RWPE1 (cell line): ENCODE measurements at regions not wholly inside any gene's neighbourhood (a gene's known extent, or its start where the extent isn't known, plus 50 kb on each side); places are given as distances from the start of the nearest gene placed in this dataset.

Experiments
- CTCF ChIA-PET: fragments of 350-600 bp; sonication (Branson Sonifier 250); formaldehyde crosslinking; extraction: SDS; loops from one replicate; lab custom pipeline; 2021; lab: Yijun Ruan, JAX
- POLR2A ChIA-PET: fragments of 400-600 bp; formaldehyde crosslinking; extraction: SDS; loops from one replicate; lab custom pipeline; 2020; ENCODE audit warnings: antibody characterized with exemption; ENCODE audit not compliant: low non-redundant PET; lab: Yijun Ruan, JAX
- DNase-seq: peaks from one replicate; pipeline ENCODE4 v3.0.0; 2012; ENCODE audit warnings: low spot score
- H3K27ac ChIP-seq: fragments of 450-650 bp; 2 replicates; pipeline ENCODE4 v1.5.1; 2017
- TF ChIP-seq, protein P1 (sequence below): fragments of 450-650 bp; conservative IDR thresholded peaks from 2 replicates; pipeline ENCODE4 v1.5.1; 2017; ENCODE audit warnings: low read depth, mild to moderate bottlenecking

DNA sequence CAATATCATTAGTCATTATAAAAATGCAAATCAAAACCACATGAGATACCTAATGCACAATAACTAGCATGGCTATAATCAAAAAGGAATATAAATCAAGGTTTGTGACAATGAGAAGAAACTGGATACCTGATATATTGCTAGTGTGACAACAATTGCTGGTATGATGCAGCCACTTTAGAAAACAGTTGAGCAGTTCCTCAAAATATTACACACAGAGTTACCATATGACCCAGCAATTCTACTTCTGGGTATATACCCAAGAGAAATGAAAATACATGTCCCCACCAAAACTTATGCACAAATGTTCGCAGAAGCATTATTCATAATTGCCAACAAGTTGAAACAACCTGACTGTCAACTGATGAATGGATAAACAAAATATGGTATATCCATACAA is 339.7 kb upstream of the POU5F2 start:
- no peak for DNase-seq
- CTCF ChIA-PET, result interaction anchor here (0.5 kb wide), 1 partner anchor 178 kb away, joined by 3 read pairs; no protein-coding TSS in a partner anchor
- POLR2A ChIA-PET, result no interaction called here
- no peak overlapping the region for H3K27ac ChIP-seq
- TF ChIP-seq, protein P1, sequence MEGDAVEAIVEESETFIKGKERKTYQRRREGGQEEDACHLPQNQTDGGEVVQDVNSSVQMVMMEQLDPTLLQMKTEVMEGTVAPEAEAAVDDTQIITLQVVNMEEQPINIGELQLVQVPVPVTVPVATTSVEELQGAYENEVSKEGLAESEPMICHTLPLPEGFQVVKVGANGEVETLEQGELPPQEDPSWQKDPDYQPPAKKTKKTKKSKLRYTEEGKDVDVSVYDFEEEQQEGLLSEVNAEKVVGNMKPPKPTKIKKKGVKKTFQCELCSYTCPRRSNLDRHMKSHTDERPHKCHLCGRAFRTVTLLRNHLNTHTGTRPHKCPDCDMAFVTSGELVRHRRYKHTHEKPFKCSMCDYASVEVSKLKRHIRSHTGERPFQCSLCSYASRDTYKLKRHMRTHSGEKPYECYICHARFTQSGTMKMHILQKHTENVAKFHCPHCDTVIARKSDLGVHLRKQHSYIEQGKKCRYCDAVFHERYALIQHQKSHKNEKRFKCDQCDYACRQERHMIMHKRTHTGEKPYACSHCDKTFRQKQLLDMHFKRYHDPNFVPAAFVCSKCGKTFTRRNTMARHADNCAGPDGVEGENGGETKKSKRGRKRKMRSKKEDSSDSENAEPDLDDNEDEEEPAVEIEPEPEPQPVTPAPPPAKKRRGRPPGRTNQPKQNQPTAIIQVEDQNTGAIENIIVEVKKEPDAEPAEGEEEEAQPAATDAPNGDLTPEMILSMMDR, result no peak

DNA sequence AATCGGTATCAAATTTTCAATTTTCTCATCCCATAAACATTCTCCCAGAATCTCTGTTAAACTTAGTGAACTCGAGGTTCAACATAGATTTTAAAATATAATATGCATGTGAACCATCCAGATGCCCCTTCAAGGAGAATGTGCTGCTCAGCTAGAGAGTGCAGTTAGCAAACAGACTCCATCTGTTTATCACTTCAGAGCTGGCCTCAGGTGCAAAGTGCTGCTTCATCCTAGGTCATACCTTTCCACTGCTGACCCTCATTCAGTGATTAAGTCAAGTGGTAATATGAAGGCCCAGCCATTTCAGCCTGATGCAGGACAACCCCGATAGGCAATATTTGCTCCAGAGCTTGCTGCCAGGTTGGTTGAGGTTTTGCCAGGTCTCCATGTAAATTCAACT is 339.0 kb upstream of the POU5F2 start:
- ChIA-PET POLR2A (no interaction called here), CTCF (no interaction called here)
- DNase-seq, result no peak
- TF ChIP-seq, protein P1, result no peak
- H3K27ac ChIP-seq, result no peak overlapping the region

DNA sequence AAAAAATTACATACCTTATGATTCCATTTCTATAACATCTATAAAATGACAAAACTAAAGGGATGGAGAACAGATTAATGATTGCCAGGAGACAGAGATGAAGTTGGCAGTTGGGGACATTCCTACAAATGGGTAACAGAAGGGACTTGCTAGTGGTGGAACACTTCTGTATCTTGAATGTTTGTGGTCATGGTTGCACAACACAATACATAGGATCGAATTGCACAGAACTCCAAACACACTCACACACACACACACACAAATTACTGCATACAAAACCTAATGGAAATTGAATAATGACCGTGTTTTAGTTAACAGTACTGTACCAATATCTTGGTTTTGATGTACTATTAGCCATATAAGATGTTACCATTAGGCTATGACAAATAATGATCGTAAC is 330.7 kb upstream of the POU5F2 start:
- no peak overlapping the region for H3K27ac ChIP-seq
- TF ChIP-seq, protein P1, result no peak
- no peak for DNase-seq
- ChIA-PET POLR2A (no interaction called here), CTCF (no interaction called here)

DNA sequence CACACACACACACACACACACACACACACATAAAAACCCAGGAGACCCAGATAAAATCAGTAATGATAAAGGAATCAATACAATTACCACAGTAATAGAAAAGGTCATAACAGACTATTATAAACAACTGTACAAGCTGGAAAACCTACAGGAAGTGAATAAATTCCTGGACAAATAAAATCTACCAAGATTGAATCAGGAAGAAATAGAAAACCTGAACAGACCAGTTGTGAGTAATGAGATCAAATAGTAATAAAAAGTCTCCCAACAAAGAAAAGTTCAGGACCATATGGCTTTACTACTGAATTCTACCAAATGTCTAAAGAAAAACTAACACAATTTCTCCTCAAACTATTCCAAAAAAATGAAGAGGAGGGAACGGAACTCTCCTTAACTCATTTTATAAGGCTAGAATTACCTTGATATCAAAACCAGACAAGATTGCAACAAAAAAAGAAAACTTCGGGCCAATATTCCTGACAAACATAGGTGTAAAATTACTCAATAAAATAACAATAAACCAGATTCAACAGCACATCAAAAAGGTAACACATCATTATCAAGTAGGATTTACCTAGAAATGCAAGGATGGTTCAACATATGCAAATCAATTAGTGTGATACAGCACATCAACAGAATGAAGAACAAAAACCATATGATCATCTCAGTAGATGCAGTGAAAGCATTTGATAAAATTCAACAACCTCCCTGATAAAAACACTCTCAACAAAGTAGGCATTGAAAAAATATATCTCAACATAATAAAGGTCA is 325.2 kb upstream of the POU5F2 start:
- TF ChIP-seq, protein P1, result no peak
- ChIA-PET CTCF (interaction anchor here (0.6 to 0.7 kb wide), 2 partner anchors 16 to 385 kb away, joined by 3 read pairs; no protein-coding TSS in a partner anchor), POLR2A (no interaction called here)
- H3K27ac ChIP-seq, result no peak overlapping the region
- DNase-seq, result no peak

DNA sequence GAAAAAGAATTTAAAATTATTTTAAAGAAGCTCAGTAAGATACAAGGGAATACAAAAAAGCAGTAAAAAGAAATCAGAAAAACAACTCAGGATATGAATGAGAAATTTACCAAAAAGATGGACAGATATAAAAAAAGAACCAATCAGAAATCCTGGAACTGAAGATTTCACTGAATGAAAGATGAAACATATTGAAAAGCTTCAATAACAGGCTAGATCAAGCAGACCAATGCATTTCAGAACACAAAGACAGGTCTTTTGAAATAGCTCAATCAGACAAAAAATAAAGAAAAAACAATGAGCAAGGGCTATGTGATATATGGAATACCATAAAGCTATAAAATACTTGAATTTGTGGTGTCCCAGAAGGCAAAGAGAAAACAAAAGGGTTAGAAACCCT is 322.6 kb upstream of the POU5F2 start:
- CTCF ChIA-PET, result no interaction called here
- DNase-seq, result no peak
- H3K27ac ChIP-seq, result no peak overlapping the region
- TF ChIP-seq, protein P1, result no peak
- POLR2A ChIA-PET, result no interaction called here

DNA sequence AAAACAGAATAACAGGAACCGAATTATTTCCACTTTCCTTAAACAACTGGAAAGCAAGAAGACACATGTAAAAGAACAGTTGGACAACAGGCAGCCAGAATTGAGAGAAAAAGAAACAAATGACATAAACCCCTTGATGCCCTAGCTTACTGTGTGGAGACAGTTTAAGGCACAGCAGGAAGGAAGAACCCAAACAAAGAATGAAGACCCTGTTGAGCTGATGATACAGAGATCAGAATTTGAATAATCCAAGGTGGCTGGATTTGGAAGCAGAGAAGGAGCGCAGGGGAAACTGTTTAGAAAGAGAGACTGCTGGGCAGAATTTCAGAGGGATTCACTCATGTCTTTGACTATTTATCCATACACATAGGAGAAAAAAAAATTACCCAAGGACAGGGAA is 316.3 kb upstream of the POU5F2 start:
- DNase-seq, result no peak
- ChIA-PET CTCF (interaction anchor here (0.7 kb wide), 1 partner anchor 152 kb away, joined by 3 read pairs; no protein-coding TSS in a partner anchor), POLR2A (no interaction called here)
- TF ChIP-seq, protein P1, result no peak
- no peak overlapping the region for H3K27ac ChIP-seq
